WI38 (cell line): ENCODE measurements at regions not wholly inside any gene's neighbourhood (a gene's known extent, or its start where the extent isn't known, plus 50 kb on each side); places are given as distances from the start of the nearest gene placed in this dataset.
"Not testable (repeated sequence)": the region's sequence is repeated elsewhere in the genome, so short reads cannot be mapped to it uniquely, and the experiment has no call there.

Source experiments
- H3K4me3 ChIP-seq: 2 replicates; pipeline ENCODE4 v1.5.1; 2011; ENCODE audit warnings: low read depth, mild to moderate bottlenecking, control low read depth, low read length
- CTCF ChIP-seq: IDR thresholded peaks from 2 replicates; pipeline ENCODE4 v1.5.1; 2012; ENCODE audit warnings: low read depth, mild to moderate bottlenecking, control low read depth, low read length

GRCh38 chr12:30525171-30525570 is 170.5 kb downstream of the IPO8 start:
- no peak for TF ChIP-seq CTCF

DNA sequence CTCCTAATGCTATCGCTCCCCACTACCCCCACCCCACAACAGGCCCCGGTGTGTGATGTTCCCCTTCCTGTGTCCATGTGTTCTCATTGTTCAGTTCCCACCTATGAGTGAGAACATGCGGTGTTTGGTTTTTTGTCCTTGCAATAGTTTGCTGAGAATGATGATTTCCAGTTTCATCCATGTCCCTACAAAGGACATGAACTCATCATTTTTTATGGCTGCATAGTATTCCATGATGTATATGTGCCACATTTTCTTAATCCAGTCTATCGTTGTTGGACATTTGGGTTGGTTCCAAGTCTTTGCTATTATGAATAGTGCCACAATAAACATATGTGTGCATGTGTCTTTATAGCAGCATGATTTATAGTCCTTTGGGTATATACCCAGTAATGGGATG is 175.4 kb downstream of the IPO8 start:
- H3K4me3 ChIP-seq = not testable (repeated sequence)

More at GRCh38 chr12:30525171-30525570, 170.5 kb downstream of the IPO8 start:
- no peak overlapping the region for H3K4me3 ChIP-seq

GRCh38 chr12:30519535-30519934 is 176.1 kb downstream of the IPO8 start:
- no peak for TF ChIP-seq CTCF
- H3K4me3 ChIP-seq = no peak overlapping the region

- H3K4me3 ChIP-seq = no peak overlapping the region
- no peak for TF ChIP-seq CTCF
Measured at GRCh38 chr12:30517320-30517719, 178.3 kb downstream of the IPO8 start.

GRCh38 chr12:30515351-30515750 is 180.3 kb downstream of the IPO8 start:
- no peak for TF ChIP-seq CTCF
- H3K4me3 ChIP-seq = no peak overlapping the region

DNA sequence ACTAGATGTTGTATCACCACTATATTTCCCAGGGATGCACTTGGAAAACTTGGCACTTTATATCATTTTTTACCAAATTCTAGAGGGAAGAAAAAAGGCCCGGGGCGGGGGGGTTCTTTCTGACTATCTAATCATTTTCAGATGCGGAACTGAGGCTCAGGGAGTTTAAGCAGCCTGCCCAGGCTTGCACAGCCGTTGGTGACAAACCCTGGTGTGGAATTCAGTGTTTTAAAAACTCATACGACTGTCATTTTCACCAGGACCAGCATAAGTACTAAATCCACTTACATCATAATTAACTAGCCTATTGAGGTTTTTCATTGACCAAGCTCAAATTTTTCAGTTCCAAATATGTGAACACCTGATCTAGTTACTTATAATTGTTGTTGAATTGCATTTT is 181.0 kb downstream of the IPO8 start:
- no peak overlapping the region for H3K4me3 ChIP-seq
- TF ChIP-seq CTCF = no peak

DNA sequence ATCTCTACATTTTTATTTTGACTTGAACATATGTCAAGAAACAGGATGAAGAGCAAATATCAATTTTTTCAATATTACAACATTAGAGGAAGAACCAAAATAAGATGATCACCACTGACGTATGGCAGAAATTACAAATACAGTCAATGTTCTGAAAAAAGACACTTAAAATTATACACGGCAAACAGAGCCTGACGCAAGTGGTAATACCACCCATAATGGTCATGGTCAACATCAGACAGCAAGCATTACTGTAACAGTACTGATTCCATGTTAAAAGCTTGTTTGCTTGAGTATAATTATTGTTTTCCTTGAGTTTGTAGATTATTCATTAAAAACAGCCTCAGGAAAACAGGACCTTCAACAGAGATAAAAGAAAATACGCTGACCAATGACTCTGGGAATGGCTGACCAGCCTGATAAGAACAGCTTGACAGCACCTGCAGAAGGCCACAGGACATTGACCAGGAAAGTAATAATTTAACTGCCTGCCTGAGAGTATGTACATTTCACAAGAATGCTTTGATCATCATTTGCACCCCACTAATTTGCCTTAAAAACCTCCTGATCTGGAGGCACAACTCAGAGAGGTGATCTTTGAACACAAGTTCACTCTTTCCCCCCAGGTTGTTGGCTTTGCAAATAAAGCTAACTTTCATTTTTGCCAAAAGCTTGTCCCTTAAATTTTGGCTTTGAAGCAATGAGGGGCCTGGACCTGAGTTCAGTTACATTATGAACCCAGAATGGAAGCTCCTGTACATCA is 187.3 kb downstream of the IPO8 start:
- no peak overlapping the region for H3K4me3 ChIP-seq
- TF ChIP-seq CTCF = no peak

GRCh38 chr12:30507576-30507975 is 188.1 kb downstream of the IPO8 start:
- no peak for TF ChIP-seq CTCF
- H3K4me3 ChIP-seq = no peak overlapping the region
